ENCODE measurements at regions not wholly inside any gene's neighbourhood (a gene's known extent, or its start where the extent isn't known, plus 50 kb on each side); places are given as distances from the start of the nearest gene placed in this dataset.

DNA sequence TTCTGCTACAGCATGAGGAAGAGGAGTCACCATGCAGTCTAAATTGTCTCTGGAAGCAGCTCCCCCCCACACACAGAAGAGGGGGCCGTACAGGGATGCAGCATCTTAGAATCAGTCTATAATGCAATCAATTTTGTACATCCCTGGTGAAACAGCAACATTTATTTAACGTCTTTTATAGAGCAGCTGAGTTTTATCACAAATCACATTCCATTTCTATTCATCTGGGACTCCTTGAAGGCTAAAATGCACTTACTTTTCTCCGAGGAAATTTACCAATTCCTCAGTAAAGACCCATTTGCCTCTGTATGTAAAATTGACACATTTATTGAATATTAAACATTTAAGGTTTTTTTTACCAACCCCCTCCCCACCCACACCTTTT lies 193.9 kb downstream of the PHETA1 start:
- H3K27ac ChIP-seq (ENCODE audit: low read depth) = no peak overlapping the region
- no peak for DNase-seq (ENCODE audit: low spot score)
- Mint-ChIP-seq H3K4me3 (no peak overlapping the region), H3K27ac (no peak overlapping the region), H3K9me3 (no peaks in the 10 kb centered on the region), H3K4me1 (peaks cover under 1% of the 10 kb centered on the region; the same call in 2 of the 3 replicates), H3K27me3 (ENCODE audit: insufficient read depth, low read depth, poor library complexity) (peaks cover 11% of the 10 kb centered on the region), H3K36me3 (ENCODE audit: low read depth) (no peaks in the 10 kb centered on the region)
- no peak overlapping the region for H2AFZ ChIP-seq
- no peaks in the 10 kb centered on the region for H4K20me1 ChIP-seq (replicated peaks; ENCODE audit: insufficient read depth)
- no peak for ATAC-seq
- no peaks in the 10 kb centered on the region for H3F3A ChIP-seq (replicated peaks; ENCODE audit: low read depth)
- H3K36me3 ChIP-seq (ENCODE audit: insufficient read depth) = no peaks in the 10 kb centered on the region
- no peak overlapping the region for H3K4me2 ChIP-seq
- H3K4me1 ChIP-seq (ENCODE audit: insufficient read depth) = no peaks in the 10 kb centered on the region
- H3K9me2 ChIP-seq (ENCODE audit: insufficient read depth) = no peaks in the 10 kb centered on the region
- no peaks in the 10 kb centered on the region for H3K79me2 ChIP-seq (replicated peaks; ENCODE audit: insufficient read depth)
- H3K27me3 ChIP-seq (ENCODE audit: insufficient read depth) = no peaks in the 10 kb centered on the region
- no peak for TF ChIP-seq POLR2AphosphoS5 (IDR thresholded peaks at IDR 0.05; ENCODE audit: low read depth)
- TF ChIP-seq JUNB (IDR thresholded peaks at IDR 0.05; ENCODE audit: unreplicated experiment) = no peak
- TF ChIP-seq, protein P1, sequence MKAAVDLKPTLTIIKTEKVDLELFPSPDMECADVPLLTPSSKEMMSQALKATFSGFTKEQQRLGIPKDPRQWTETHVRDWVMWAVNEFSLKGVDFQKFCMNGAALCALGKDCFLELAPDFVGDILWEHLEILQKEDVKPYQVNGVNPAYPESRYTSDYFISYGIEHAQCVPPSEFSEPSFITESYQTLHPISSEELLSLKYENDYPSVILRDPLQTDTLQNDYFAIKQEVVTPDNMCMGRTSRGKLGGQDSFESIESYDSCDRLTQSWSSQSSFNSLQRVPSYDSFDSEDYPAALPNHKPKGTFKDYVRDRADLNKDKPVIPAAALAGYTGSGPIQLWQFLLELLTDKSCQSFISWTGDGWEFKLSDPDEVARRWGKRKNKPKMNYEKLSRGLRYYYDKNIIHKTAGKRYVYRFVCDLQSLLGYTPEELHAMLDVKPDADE (IDR thresholded peaks at IDR 0.05) = no peak
- TF ChIP-seq NANOG (IDR thresholded peaks at IDR 0.05; ENCODE audit: borderline replicate concordance) = no peak
- no peak for TF ChIP-seq CREB1 (CRISPR knock-in tag; IDR thresholded peaks at IDR 0.05; ENCODE audit: low read depth)
- TF ChIP-seq, protein P2, sequence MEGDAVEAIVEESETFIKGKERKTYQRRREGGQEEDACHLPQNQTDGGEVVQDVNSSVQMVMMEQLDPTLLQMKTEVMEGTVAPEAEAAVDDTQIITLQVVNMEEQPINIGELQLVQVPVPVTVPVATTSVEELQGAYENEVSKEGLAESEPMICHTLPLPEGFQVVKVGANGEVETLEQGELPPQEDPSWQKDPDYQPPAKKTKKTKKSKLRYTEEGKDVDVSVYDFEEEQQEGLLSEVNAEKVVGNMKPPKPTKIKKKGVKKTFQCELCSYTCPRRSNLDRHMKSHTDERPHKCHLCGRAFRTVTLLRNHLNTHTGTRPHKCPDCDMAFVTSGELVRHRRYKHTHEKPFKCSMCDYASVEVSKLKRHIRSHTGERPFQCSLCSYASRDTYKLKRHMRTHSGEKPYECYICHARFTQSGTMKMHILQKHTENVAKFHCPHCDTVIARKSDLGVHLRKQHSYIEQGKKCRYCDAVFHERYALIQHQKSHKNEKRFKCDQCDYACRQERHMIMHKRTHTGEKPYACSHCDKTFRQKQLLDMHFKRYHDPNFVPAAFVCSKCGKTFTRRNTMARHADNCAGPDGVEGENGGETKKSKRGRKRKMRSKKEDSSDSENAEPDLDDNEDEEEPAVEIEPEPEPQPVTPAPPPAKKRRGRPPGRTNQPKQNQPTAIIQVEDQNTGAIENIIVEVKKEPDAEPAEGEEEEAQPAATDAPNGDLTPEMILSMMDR (conservative IDR thresholded peaks at IDR 0.05; ENCODE audit: low read depth in 2 of 2) = no peak
- TF ChIP-seq REST (IDR thresholded peaks at IDR 0.05; ENCODE audit: unreplicated experiment) = no peak
- H3K4me3 ChIP-seq = no peak overlapping the region

GRCh38 chr12:111174251-111174960 lies 194.5 kb downstream of the PHETA1 start:
- Histone ChIP-seq H3F3A (replicated peaks; ENCODE audit: low read depth) (no peaks in the 10 kb centered on the region), H2AFZ (no peak overlapping the region), H3K4me1 (ENCODE audit: insufficient read depth) (no peaks in the 10 kb centered on the region), H3K4me3 (no peak overlapping the region), H3K27me3 (ENCODE audit: insufficient read depth) (no peaks in the 10 kb centered on the region), H3K36me3 (ENCODE audit: insufficient read depth) (no peaks in the 10 kb centered on the region), H3K4me2 (no peak overlapping the region), H3K27ac (ENCODE audit: low read depth) (no peak overlapping the region), H4K20me1 (replicated peaks; ENCODE audit: insufficient read depth) (no peaks in the 10 kb centered on the region), H3K9me2 (ENCODE audit: insufficient read depth) (no peaks in the 10 kb centered on the region), H3K79me2 (replicated peaks; ENCODE audit: insufficient read depth) (no peaks in the 10 kb centered on the region)
- Mint-ChIP-seq H3K27me3 (ENCODE audit: insufficient read depth, low read depth, poor library complexity) (peaks cover 11% of the 10 kb centered on the region), H3K9me3 (no peaks in the 10 kb centered on the region), H3K4me3 (no peak overlapping the region), H3K27ac (no peak overlapping the region), H3K36me3 (ENCODE audit: low read depth) (no peaks in the 10 kb centered on the region), H3K4me1 (no peaks in the 10 kb centered on the region; the same call in 2 of the 3 replicates)
- peak; percentile 51 for DNase-seq (ENCODE audit: low spot score)
- TF ChIP-seq, protein P2 (conservative IDR thresholded peaks at IDR 0.05; ENCODE audit: low read depth in 2 of 2) = peak; percentile 51 to 81; a peak in 3 of 4 replicates
- no peak for TF ChIP-seq ZNF331 (CRISPR knock-in tag; IDR thresholded peaks at IDR 0.05; ENCODE audit: low read depth)
- ATAC-seq = peak; percentile 75
